ENCODE measurements at regions not wholly inside any gene's neighbourhood (a gene's known extent, or its start where the extent isn't known, plus 50 kb on each side); places are given as distances from the start of the nearest gene placed in this dataset.
A peak's percentile ranks its signal among the peaks of the same experiment; 100 is the strongest.

DNA sequence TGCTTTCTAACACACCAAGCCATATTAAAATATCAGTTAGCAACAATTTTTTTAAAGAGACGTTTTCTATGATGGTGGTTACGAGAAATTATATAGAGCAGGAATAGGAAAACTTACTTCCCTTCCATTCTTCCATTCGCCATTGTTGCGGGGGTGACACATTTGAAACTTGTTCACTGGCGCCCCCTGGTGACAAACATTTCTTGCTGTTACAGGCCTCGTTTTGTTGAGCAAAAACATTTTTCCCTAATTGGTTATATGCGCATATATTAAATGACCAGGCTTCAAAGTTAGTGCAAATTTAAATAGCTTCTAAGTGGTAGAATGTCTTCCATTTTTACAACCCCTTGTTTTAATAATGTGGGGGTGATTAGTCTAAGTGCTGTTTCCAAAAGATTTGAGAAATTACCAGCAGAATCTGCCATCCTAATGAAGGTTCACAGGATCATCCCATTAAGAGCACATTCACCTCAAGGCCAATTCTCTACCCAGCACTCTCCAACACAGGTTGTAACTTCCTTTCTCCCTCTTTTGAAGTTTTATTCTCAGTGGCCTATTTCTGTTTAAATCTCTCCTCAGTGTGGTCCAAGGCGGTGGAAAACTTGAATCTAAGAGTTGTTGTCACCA, 1124.7 kb downstream of the FLRT2 start:
- peak; percentile 14 for DNase-seq

DNA sequence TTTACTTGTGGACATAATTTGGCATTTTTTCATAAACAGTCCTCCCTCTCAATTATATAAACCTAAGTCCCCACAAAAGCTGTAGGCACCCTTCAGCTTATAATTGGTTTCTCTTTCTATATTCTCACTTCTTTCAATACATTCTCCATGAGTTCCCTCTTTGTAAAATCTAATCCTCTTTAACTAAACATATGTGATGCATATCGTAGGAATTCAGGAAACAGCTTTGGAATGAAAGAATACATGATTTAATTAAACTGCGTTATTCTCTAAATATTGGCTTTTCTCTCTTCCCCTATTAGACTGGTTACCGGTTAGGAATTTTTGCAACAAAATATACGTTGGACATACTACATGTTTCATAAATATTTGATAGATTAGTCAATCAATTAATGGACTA, 1122.6 kb downstream of the FLRT2 start:
- no peak for DNase-seq

GRCh38 chr14:86646696-86647690, 1117.0 kb downstream of the FLRT2 start:
- no peak for DNase-seq

DNA sequence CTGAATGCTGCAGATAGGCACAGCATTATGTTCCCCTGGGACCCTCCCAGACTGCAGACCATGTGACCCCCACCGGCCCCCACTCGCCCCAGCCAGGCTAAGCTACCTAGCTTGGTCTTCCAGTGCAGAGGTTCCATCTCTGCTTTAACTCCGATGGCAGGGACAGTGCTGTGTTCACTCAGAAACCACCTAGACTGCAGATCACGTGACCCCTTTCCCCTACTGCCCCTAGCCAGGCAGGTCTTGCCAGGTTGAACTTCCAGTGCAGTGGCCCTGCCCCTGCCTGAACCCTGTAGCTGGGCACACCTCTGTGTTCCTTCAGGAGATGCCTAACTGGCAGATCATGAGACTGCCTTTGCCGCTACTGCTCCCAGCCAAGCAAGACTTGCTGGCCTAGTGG, 1116.2 kb downstream of the FLRT2 start:
- no peak for DNase-seq

DNA sequence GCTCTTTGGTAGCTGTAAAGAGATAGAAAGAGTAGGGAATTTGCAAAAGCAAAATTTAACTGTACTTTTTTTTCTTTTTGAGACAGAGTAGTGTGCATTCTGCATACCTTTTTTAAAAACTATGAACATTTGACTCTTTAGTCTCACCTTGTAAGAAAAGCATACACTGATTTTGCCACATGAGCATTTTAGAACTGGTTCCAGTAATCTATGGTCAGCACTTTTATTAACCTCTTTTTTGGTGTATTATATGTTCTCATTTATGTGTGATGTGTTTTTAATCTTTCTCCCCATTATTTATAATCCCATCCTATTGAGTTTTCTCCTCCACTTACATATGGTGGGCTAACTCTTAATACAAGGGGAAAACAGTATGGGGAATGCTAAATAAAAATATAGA, 1111.4 kb downstream of the FLRT2 start:
- no peak for DNase-seq

- DNase-seq: no peak
Observed at GRCh38 chr14:86640288-86640687, 1110.3 kb downstream of the FLRT2 start.

- DNase-seq: no peak
Observed at GRCh38 chr14:86639666-86640065, 1109.7 kb downstream of the FLRT2 start.

- no peak for DNase-seq
Observed at GRCh38 chr14:86639146-86639545, 1109.2 kb downstream of the FLRT2 start.

DNA sequence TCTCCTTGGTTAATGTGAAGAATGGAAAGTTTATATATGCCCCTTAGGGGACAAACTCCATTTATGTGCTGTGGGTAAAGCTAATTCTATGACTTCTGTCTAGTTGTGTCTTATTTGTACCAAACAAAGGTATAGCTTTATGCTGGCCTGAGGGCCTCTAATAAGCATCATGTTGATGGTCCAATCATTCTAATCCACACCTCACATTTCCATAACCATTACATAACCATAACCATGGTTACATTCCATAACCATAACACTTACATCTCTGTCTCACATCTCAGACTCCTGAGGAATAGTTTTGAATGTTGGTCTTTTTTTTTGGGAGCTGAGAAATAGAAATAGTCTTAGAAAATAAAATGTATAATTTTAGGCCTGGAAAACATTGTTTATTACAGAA, 1097.1 kb downstream of the FLRT2 start:
- DNase-seq: no peak

DNA sequence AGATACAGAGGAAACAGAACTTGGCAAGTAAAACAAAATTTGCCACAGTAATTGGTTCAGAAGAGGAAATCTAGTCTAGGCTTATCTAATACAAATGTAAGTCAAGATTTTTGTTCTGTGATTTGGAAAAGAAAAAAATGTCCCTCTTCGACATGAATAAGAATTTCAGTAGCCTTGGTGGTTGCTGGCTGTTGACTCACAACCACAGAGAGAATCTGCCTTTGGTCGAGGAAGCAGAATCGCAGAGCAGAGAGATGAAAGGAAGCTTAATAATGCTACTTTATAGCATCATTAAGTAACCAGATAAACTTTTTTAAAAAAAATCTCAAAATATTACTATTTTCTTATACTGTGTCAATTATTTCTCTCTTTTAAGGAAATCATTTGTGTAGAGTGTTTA, 1096.6 kb downstream of the FLRT2 start:
- DNase-seq: no peak

DNA sequence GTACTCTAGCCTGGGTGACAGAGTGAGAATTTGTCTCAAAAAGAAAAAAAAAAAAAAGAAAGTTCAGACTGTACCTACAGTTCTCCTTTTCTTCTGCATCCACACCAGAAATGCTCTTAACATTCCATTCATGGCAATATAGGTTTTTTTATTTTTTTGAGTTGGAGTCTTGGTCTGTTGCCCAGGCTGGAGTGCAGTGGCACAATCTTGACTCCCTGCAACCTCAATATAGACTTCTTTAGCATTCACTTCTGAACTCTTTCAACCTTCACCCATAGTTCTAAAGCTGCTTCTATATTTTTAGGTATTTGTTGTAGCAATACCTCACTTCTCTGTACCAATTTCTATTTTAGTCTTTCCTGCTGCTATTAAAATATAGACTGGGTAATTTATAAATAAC, 1095.7 kb downstream of the FLRT2 start:
- no peak for DNase-seq

GRCh38 chr14:86619726-86620125, 1089.8 kb downstream of the FLRT2 start:
- DNase-seq: no peak

DNA sequence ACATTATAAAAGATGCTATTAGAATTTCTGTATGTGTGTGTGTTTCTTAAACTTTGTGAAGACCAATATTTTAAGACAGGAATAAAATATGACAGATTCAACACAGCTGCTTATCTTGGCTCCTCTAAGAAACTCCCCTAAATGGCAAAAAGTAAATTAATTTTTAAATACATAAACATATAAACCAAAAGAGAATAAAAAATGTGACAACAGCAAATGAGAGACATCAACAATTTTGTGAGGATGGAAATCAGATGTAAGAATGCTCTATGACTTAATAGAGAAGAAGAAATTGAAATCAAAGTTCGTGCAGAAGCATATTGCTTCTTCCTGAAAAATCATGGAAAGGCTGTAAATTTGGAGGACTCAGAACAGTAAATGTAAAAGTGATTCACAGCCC, 1083.8 kb downstream of the FLRT2 start:
- DNase-seq: no peak

GRCh38 chr14:86613126-86613525, 1083.2 kb downstream of the FLRT2 start:
- no peak for DNase-seq

DNA sequence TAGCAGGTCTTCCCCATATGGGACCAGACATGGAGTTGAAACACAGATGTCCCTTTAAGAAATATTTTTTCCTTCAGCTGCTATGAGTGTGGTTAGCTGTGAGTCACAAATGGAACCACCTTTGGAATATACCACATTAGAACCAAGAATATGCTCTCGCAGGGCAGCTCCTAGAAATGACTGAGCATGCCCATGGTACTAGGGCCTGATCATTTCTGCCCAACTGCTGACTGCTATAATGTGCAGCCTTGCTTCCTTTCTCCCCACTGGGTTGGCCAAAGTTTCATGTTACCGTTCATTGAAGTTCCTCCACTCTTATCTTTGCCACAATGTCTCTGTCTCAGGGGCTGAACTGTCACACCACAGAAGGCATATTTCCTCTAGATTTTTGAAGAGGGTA, 1074.6 kb downstream of the FLRT2 start:
- DNase-seq: no peak

GRCh38 chr14:86602263-86602662, 1072.3 kb downstream of the FLRT2 start:
- DNase-seq: no peak

DNA sequence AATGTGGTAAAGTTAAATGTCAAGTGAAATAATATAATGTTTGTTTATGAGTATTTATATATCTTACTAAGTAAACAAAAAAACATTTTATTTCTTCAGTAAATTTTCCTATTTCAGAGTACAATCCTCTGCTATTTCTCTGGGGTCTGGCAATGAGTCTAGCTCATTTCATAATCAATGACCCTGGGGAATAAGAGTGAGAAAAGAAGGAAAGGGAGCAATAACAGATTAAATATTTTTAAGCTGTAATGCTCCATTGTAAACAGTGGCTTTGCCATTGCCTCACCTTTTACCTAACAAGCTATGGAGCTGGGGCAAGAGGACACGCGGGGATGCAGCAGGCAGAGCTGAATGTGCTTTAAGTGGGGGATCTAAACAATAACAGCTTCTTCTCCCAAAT, 1071.9 kb downstream of the FLRT2 start:
- no peak for DNase-seq

DNA sequence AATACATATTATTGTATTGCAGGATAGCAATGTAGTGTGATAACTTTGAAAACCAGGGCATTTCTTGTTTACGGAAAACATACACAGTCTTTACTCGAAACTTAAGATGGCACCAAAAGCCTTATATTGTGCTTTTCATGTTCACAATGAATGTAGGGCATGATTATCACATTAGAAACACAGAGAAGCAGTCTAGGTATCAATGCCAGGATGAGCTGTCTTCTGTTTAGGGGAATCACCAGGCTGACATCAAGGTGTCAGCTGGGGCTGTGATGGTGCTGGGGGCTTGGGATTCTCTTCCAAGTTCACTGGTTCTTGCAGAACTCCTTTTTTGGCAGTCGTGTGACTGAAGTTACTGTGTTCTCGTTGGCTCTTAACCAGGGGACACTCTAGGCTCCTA, 1067.3 kb downstream of the FLRT2 start:
- DNase-seq: no peak

DNA sequence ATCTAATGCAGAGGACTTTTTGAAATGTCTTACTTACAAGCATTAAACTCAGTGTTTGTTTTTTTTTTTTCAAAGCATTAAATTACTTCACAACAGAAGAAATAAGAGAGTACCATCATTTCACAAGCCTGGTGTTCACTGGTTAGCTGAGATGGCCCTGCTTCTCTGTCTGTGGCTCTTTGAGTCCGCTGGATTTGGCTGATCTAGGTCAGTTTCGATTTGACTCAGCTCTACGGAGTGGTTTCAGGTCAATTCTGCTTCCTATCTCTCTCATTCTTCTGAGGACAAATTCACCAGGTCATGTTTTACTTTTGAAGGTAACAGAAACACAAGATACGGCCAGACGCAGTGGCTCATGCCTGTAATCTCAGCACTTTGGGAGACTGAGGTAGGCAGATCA, 1066.1 kb downstream of the FLRT2 start:
- DNase-seq: no peak

DNA sequence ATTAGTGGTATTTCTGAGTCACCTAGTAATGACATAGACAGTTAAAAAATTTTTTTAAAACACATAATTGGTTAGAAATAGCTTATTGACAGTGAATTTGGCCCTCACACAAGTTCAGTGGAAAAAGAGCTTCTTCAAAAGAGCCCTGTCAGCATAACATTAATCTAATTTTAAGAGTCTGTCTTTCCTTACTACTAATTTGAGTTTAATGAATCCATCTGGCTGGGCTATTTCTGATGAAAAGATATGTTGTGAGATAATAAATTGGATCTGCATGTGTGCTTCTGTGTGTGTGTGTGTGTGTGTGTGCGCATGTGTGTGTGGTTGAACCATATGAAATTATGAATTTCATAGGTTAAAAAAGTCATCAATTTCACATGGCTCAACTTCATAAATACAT, 1045.2 kb downstream of the FLRT2 start:
- no peak for DNase-seq

DNA sequence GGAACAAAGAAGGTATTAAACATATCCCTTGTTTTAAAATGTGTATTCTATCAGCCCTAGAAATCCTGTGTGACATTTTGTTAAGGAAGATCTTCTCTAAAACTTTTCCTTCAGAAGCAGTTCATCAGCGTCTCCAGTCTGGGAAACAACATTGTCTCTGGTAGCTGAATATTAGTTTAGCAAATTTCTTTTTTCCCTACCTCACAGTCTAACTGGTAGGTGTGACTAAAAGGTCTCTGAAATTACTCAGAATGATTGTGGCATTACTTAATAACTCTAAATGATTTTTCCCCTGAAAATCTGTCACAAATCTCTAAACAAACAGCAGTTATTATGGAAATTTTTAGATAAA, 1044.8 kb downstream of the FLRT2 start:
- no peak for DNase-seq

- DNase-seq: no peak
Observed at GRCh38 chr14:86574051-86574777, 1044.3 kb downstream of the FLRT2 start.

GRCh38 chr14:86570371-86570770, 1040.4 kb downstream of the FLRT2 start:
- DNase-seq: no peak

GRCh38 chr14:86543521-86543920, 1013.6 kb downstream of the FLRT2 start:
- no peak for DNase-seq
